Fibroblast of villous mesenchyme (primary cell): ENCODE measurements at regions not wholly inside any gene's neighbourhood (a gene's known extent, or its start where the extent isn't known, plus 50 kb on each side); places are given as distances from the start of the nearest gene placed in this dataset.

Source experiments
- DNase-seq: peaks from one replicate; pipeline ENCODE4 v3.0.0-alpha.2; 2010; ENCODE audit warnings: low read depth
- H3K4me3 ChIP-seq: 2 replicates; pipeline ENCODE4 v1.5.1; 2011; ENCODE audit warnings: low read depth, mild to moderate bottlenecking, low read length
- CTCF ChIP-seq: IDR thresholded peaks from 2 replicates; pipeline ENCODE4 v1.5.1; 2012; ENCODE audit warnings: low read depth, mild to moderate bottlenecking, low read length; ENCODE audit not compliant: insufficient read depth

- peak; percentile 36 for TF ChIP-seq CTCF
- no peak for DNase-seq
- H3K4me3 ChIP-seq = no peak overlapping the region
Observed at GRCh38 chr6:44028789-44029310, 98.4 kb downstream of the MRPL14 start.

- DNase-seq = no peak
- no peak overlapping the region for H3K4me3 ChIP-seq
- TF ChIP-seq CTCF = no peak
Observed at GRCh38 chr6:44025226-44025625, 102.0 kb downstream of the MRPL14 start.

DNA sequence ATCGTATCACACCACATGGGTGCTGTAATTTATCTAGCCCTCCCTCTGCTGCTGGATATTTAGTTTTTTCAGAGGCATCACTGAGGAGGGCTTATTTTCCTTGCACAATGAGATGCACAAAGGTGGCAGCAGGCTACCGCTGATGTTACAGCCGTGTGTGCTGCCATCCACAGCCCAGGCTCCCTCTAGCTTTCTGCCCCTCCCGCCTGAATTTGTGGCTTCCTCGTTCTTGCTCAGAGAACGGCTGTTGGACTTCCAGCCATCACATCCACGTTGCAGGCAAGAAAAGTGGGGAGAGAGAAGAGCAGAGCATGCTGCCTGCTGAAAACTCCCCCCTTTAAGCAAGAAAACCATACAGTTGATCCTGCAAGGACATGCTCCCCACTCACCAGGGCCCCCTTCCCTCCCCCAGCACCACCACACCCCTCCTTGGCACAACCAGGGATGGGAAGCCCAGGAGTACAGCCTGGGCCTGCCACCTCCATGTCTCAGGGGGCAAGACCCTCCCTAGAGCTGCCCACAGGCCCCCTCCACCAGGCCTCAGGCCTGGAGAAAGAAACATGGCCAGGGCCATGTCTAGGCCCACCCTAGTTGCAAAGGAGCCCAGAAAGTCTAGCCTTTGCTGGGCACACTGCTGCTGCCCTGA lies 102.6 kb downstream of the MRPL14 start:
- no peak for DNase-seq
- no peak overlapping the region for H3K4me3 ChIP-seq
- no peak for TF ChIP-seq CTCF

- TF ChIP-seq CTCF = no peak
- DNase-seq = no peak
Observed at GRCh38 chr6:44023586-44024454, 103.4 kb downstream of the MRPL14 start.

DNA sequence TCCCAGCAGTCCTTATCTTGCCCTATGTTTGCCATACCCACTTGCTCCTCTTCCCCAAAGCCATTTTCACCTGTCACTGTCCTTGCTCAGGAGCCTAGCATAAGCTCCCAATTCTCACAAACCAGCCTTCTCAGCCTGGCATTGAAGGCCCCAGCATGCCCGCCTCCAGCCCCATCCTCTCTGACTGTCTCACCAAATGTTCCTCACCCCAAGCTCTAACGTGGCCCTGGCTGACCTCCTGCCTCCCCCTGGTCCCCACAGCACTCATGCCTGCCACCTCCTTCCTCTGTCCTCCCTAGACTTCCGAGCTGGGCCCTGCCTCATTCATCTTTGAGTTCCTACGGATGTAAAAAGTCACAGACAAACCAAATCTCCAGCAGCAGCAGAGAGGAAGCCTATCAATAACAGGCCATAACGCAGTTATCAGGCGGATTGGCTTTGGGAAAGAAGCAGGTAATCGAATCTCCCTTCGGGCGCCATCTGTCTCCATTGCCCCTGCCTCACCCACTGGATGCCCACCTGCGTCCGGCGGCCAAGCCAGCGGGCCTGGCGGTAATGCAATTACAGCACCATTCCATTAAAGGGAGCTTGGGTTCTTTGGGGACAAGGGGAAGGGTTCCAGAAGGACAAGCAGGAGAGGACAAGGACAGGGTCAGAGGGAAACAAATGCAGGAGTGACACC lies 104.4 kb downstream of the MRPL14 start:
- no peak overlapping the region for H3K4me3 ChIP-seq
- no peak for TF ChIP-seq CTCF
- no peak for DNase-seq

More at GRCh38 chr6:44023586-44024454, 103.4 kb downstream of the MRPL14 start:
- no peak overlapping the region for H3K4me3 ChIP-seq

- no peak overlapping the region for H3K4me3 ChIP-seq
- TF ChIP-seq CTCF = no peak
- no peak for DNase-seq
Observed at GRCh38 chr6:44022296-44022661, 105.0 kb downstream of the MRPL14 start.
